GM18907 (cell line): ENCODE measurements at regions not wholly inside any gene's neighbourhood (a gene's known extent, or its start where the extent isn't known, plus 50 kb on each side); places are given as distances from the start of the nearest gene placed in this dataset.
"Not testable (repeated sequence)": the region's sequence is repeated elsewhere in the genome, so short reads cannot be mapped to it uniquely, and the experiment has no call there.

Source experiments
- ATAC-seq: cut with Tn5 transposase; IDR thresholded peaks from one replicate; pipeline ENCODE4 v1.9.1; 2021; ENCODE audit warnings: mild to moderate bottlenecking, moderate library complexity; ENCODE audit not compliant: unreplicated experiment

GRCh38 chr16:51237861-51238378, 86.8 kb upstream of the SALL1 start:
- no peak for ATAC-seq

- ATAC-seq: no peak
Observed at GRCh38 chr16:51237207-51237606, 86.1 kb upstream of the SALL1 start.

GRCh38 chr16:51236583-51236982, 85.5 kb upstream of the SALL1 start:
- no peak for ATAC-seq

DNA sequence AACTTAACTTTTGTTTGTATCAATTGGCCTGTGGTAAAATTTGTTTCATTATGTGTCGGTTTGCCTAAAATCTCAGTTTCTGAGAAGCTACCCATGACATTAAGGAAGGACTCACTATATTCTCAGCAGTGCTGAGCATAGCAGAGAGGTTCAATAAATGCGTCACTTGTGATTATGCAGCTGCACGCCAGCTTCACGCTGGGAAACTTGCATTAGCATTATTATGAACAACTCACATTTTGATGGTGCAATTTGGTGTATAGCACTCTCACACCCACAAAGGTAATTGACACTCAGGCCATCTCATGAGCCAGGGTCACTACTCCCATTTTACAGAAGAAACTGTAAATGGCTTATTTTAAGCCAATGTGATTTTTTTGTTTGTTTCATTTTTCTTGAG, 80.6 kb upstream of the SALL1 start:
- no peak for ATAC-seq

GRCh38 chr16:51230035-51230434, 79.0 kb upstream of the SALL1 start:
- not testable (repeated sequence) for ATAC-seq

- ATAC-seq: no peak
Observed at GRCh38 chr16:51228097-51228659, 77.1 kb upstream of the SALL1 start.

DNA sequence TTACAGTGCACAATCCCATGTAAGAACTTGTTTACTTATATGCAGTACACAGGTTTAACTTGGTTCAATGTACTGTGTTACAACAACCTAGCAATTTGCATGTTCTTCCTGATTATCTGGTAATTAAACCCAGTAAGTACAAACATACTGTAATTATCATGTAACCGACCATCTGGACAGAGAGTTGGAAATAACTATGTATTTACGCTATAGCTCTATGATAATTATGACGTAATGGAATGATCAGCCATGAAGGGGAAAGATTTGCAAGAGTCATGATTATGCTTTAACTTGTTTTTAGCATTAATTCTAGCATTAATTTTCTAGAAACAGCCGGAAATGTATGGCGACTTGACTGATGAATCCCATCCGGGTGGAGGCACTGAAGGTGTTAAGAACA, 74.8 kb upstream of the SALL1 start:
- ATAC-seq: no peak

DNA sequence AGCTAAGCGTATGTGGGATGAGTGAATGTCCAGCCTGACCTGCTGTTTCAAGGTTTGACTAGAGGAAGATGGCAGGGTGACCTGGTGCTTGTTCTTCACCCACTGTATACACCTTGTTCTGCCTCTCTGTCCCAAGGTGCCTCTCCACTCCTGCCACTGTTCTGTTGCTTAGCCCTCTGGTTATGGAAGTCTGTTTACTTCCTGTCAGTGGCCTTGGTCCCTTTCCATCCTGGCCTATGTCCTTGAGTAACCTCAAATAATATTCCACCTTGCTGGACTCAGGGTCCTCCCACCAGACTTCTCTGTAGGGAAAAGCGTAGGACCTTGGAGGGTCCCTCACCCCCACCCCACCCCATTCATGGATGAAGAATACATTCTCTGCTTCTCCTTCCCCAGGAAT, 73.2 kb upstream of the SALL1 start:
- ATAC-seq: no peak

GRCh38 chr16:51222016-51222415, 70.9 kb upstream of the SALL1 start:
- ATAC-seq: no peak

DNA sequence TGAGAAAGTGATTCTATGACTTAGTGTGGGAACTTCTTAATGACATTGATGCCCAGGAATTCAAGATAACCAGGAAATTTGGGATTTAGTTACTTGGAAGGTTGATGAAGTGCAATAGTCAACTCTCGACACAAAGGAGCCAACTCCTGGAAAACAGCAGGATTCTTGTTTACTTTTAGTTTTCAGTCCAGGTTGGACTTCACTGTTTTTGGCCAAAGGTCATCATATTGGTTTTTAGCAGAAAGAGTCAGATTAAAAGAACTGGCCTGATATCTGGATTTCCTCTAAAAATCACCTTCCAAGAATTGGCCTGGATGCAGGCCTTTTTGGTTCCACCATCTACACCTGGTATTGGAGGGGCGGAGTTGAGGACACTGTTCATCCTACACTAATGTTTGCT, 60.1 kb upstream of the SALL1 start:
- ATAC-seq: no peak

DNA sequence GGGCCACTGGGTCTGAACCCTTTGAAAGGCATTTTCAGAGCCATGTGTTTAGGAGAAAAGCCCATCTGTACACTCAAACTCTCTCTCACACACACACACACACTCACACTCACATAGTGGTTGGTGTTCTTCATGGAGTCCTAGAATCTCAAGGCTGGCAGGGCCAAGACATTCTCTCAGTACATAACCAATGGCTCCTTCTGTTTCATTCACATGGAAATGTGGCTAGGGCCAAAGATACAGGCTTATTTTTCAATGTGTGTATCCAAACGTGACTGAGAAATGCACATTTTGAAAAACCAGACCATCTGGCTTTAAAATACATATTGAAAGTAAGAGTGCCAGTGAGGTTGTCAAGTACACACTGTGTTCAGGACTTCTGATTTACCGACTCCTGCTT, 59.0 kb upstream of the SALL1 start:
- ATAC-seq: no peak

GRCh38 chr16:51201604-51202003, 50.5 kb upstream of the SALL1 start:
- ATAC-seq: no peak
